Rectal smooth muscle tissue (tissue), 1 donor: ENCODE measurements at regions not wholly inside any gene's neighbourhood (a gene's known extent, or its start where the extent isn't known, plus 50 kb on each side); places are given as distances from the start of the nearest gene placed in this dataset.

Experiments
- H3K27ac ChIP-seq: one replicate; pipeline ENCODE4 v1.7.0; 2013; ENCODE audit warnings: low read depth, low read length, inconsistent platforms
- H3K27me3 ChIP-seq: one replicate; pipeline ENCODE4 v1.7.0; 2013; ENCODE audit warnings: low read length; ENCODE audit not compliant: control insufficient read depth, insufficient read depth
- H3K36me3 ChIP-seq: one replicate; pipeline ENCODE4 v1.7.0; 2013; ENCODE audit warnings: low read length; ENCODE audit not compliant: control insufficient read depth, insufficient read depth
- H3K4me1 ChIP-seq: one replicate; pipeline ENCODE4 v1.7.0; 2013; ENCODE audit warnings: low read length; ENCODE audit not compliant: control insufficient read depth, insufficient read depth
- H3K4me3 ChIP-seq: one replicate; pipeline ENCODE4 v1.7.0; 2013; ENCODE audit warnings: low read length
- H3K9ac ChIP-seq: one replicate; pipeline ENCODE4 v1.7.0; 2013; ENCODE audit warnings: low read length

- Histone ChIP-seq H3K9ac (no peak overlapping the region), H3K27me3 (no peaks in the 10 kb centered on the region), H3K27ac (no peak overlapping the region), H3K4me3 (no peak overlapping the region), H3K36me3 (no peaks in the 10 kb centered on the region), H3K4me1 (no peaks in the 10 kb centered on the region)
Observed at GRCh38 chr5:26663500-26663899, 374.9 kb downstream of the CDH9 start.

DNA sequence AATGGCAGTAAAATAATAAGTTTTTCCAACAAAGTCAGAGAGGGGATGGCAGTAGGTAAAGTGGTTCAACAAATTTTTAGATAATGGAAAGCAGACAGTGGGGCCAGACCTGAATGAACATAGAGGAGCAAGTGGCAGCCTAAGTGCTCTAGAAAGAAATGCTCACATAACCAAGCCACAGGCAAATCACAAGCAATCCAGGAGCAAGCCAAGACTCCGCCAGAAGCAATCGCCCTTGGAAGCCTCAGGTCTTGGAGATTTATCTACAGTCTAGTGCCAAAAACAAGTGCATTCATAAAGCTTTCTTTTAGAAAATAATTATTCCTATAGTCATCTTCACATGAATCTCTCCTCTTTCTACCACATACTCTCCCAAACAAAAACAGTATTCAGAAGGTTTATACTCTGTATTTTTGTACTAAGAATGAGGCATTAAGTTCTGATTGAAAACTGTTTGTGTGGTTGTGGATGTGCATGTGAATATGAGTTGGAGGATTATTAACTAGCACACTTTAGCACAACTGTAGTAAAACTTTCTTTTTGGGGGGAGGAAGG is 375.5 kb downstream of the CDH9 start:
- Histone ChIP-seq H3K27ac (no peak overlapping the region), H3K27me3 (no peaks in the 10 kb centered on the region), H3K36me3 (no peaks in the 10 kb centered on the region), H3K4me3 (no peak overlapping the region), H3K4me1 (no peaks in the 10 kb centered on the region), H3K9ac (no peak overlapping the region)

GRCh38 chr5:26660116-26660515 is 378.3 kb downstream of the CDH9 start:
- Histone ChIP-seq H3K4me3 (no peak overlapping the region), H3K27me3 (no peaks in the 10 kb centered on the region), H3K36me3 (no peaks in the 10 kb centered on the region), H3K9ac (no peak overlapping the region), H3K27ac (no peak overlapping the region), H3K4me1 (no peaks in the 10 kb centered on the region)

- H3K4me3 ChIP-seq = no peak overlapping the region
- H3K36me3 ChIP-seq = no peaks in the 10 kb centered on the region
- H3K4me1 ChIP-seq = no peaks in the 10 kb centered on the region
- no peak overlapping the region for H3K27ac ChIP-seq
- no peaks in the 10 kb centered on the region for H3K27me3 ChIP-seq
- H3K9ac ChIP-seq = no peak overlapping the region
Observed at GRCh38 chr5:26649000-26649399, 389.4 kb downstream of the CDH9 start.

GRCh38 chr5:26647781-26648180 is 390.6 kb downstream of the CDH9 start:
- no peak overlapping the region for H3K4me3 ChIP-seq
- no peaks in the 10 kb centered on the region for H3K27me3 ChIP-seq
- no peak overlapping the region for H3K27ac ChIP-seq
- no peak overlapping the region for H3K9ac ChIP-seq
- no peaks in the 10 kb centered on the region for H3K36me3 ChIP-seq
- H3K4me1 ChIP-seq = no peaks in the 10 kb centered on the region

DNA sequence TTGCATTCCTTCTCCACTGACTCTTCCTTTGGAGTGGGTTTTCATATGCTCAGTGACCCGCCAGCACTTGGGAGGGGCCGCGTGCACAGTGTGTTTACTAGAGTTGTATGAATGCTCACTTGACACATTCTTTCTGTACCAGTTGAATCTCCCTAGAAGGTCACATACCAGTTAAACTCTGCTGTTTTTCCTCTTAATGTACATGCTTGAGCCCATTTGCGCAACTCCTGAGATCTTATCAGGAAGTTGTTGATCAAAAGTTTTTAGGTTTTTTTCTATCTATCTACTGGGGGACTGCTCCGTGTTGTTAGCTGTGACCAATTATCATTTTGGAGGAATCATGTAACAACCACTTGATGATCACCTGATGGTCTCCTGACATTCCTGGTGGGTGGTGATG is 392.7 kb downstream of the CDH9 start:
- no peaks in the 10 kb centered on the region for H3K4me1 ChIP-seq
- H3K9ac ChIP-seq = no peak overlapping the region
- H3K36me3 ChIP-seq = no peaks in the 10 kb centered on the region
- no peak overlapping the region for H3K4me3 ChIP-seq
- no peaks in the 10 kb centered on the region for H3K27me3 ChIP-seq
- H3K27ac ChIP-seq = no peak overlapping the region

GRCh38 chr5:26641492-26641891 is 396.9 kb downstream of the CDH9 start:
- no peaks in the 10 kb centered on the region for H3K36me3 ChIP-seq
- H3K4me1 ChIP-seq = no peaks in the 10 kb centered on the region
- no peaks in the 10 kb centered on the region for H3K27me3 ChIP-seq
- H3K4me3 ChIP-seq = no peak overlapping the region
- H3K9ac ChIP-seq = no peak overlapping the region
- no peak overlapping the region for H3K27ac ChIP-seq

GRCh38 chr5:26625099-26625498 is 413.3 kb downstream of the CDH9 start:
- Histone ChIP-seq H3K36me3 (no peaks in the 10 kb centered on the region), H3K4me3 (no peak overlapping the region), H3K4me1 (no peaks in the 10 kb centered on the region), H3K9ac (no peak overlapping the region), H3K27me3 (no peaks in the 10 kb centered on the region), H3K27ac (no peak overlapping the region)

- H3K4me1 ChIP-seq = no peaks in the 10 kb centered on the region
- no peak overlapping the region for H3K9ac ChIP-seq
- no peaks in the 10 kb centered on the region for H3K27me3 ChIP-seq
- H3K36me3 ChIP-seq = no peaks in the 10 kb centered on the region
- no peak overlapping the region for H3K4me3 ChIP-seq
- no peak overlapping the region for H3K27ac ChIP-seq
Observed at GRCh38 chr5:26622947-26623346, 415.4 kb downstream of the CDH9 start.

DNA sequence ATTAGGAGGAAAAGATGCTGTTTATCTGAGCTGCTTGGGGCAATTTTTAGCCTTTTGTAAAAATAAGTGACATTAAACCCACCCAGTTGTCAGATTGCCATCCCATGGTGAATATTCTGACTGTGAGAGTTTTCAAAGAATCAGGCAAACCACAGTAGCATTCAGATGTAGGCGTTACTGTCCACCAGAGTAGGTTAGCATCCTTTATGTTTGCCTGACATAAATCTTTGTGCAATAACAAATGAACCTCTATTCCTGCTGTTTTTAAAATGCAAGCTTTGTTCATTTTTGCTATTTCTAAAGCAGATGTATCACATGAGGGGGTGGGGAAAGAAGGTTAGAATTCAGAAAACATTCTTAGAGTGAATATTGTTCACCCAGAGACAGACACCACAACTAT is 427.8 kb downstream of the CDH9 start:
- Histone ChIP-seq H3K36me3 (no peaks in the 10 kb centered on the region), H3K4me3 (no peak overlapping the region), H3K9ac (no peak overlapping the region), H3K27me3 (no peaks in the 10 kb centered on the region), H3K4me1 (no peaks in the 10 kb centered on the region), H3K27ac (no peak overlapping the region)

DNA sequence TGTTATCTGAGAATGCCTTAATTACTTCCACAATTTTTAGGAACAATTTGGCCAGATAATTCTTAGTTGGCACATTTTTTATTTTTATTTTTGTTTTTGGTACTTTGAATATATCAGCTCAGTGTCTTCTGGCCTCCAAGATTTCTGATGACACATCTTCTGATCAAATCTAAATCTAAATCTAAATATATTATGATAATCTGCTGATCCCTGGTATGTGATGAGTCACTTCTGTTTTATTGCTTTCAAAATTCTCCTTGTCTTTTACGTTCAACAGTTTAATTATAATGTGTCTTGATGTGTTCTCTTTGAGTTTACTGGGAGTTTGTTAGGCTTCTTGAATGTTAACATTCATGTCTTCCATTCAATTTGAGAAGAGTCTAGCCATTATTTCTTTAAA is 436.8 kb downstream of the CDH9 start:
- H3K9ac ChIP-seq = no peak overlapping the region
- H3K4me3 ChIP-seq = no peak overlapping the region
- no peaks in the 10 kb centered on the region for H3K27me3 ChIP-seq
- H3K4me1 ChIP-seq = no peaks in the 10 kb centered on the region
- no peak overlapping the region for H3K27ac ChIP-seq
- no peaks in the 10 kb centered on the region for H3K36me3 ChIP-seq

DNA sequence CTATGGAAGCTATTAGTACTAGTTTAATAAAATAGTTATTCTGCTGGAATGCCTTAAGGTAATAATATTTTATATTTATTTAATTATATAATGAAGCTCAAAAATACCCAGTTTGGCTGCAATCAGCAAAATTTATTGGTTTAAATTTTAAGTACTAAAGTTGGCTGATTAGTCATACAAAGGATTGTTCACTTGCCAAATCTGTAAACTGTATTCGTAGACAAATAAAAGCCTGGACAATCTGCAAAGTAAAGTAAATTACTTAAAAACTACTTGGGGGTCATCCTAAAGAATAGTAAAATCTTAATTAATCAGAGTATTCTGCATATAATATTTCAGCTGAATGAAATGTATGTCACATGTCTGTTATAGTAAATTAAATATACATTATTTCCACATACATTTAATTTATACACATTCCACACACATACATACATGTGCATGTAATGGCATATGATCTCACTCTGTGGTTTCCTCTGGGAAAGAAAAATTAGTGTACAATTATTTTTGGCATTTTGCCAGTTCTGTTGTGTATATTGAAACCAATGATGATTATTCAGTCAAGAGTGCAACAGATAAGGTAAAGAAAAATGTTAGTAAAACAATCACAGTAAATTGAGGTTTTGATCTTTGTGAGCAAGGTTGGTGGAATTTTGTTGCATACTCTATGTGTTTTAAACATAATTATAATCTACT is 455.9 kb downstream of the CDH9 start:
- Histone ChIP-seq H3K36me3 (no peaks in the 10 kb centered on the region), H3K4me1 (no peaks in the 10 kb centered on the region), H3K27me3 (no peaks in the 10 kb centered on the region), H3K27ac (no peak overlapping the region), H3K9ac (no peak overlapping the region), H3K4me3 (no peak overlapping the region)

DNA sequence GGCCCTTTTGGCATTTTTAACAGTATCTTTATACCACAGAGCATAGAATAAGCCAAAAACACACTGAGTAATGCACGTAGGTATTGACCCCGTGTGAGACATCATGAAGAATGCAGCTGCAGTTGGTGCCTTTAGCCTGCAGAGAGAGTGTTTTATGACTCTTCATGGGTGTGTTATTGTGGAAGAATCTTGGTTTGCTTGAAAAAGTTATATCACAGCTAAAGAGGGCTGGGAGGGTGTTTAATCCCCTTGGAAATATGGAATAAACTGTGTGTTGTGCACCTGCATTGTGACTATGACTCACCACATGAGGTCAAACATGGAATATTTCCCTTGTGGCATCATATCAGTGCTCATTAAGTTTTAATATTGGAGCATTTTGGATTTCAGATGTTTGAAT is 458.7 kb downstream of the CDH9 start:
- Histone ChIP-seq H3K4me3 (no peak overlapping the region), H3K27ac (no peak overlapping the region), H3K9ac (no peak overlapping the region), H3K36me3 (no peaks in the 10 kb centered on the region), H3K27me3 (no peaks in the 10 kb centered on the region), H3K4me1 (no peaks in the 10 kb centered on the region)
